CMK (cell line): ENCODE measurements at regions not wholly inside any gene's neighbourhood (a gene's known extent, or its start where the extent isn't known, plus 50 kb on each side); places are given as distances from the start of the nearest gene placed in this dataset.

Experiments
- DNase-seq: peaks from one replicate; pipeline ENCODE4 v3.0.0-alpha.2; 2010; ENCODE audit warnings: low read depth

DNA sequence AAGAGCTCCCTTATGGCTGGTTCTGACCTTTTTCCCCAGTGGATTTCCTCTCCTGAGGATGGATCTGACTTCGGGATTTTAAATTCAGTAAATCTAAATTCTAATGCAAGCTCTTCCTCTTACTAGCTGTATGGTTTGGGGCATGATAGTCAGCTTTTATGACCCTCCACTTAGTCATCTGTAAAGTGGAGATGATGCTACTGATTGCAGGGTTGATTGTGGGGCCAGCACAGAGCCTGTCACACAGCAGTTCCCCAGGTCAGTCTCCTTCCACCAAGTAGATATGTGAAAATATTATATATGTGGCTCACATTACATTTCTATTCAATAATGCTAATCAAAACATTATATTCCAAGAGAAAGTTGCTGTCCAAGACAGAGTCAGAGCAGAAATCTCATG, 141.3 kb upstream of the UBE2E1 start:
- no peak for DNase-seq

DNA sequence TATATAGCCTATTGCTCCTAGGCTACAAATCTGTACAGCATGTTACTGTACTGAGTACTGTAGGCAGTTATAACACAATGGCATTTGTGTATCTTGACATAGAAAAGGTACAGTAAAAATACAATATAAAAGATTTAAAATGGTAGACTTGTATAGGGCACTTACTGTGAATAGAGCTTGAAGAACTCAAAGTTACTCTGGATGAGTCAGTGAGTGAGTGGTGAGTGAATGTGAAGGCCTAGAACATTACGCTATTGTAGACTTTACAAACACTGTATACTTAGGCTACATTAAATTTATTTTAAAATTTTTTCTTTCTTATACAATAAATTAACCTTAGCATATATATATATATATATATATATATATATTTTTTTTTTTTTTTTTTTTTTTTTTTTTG, 140.0 kb upstream of the UBE2E1 start:
- DNase-seq = no peak

DNA sequence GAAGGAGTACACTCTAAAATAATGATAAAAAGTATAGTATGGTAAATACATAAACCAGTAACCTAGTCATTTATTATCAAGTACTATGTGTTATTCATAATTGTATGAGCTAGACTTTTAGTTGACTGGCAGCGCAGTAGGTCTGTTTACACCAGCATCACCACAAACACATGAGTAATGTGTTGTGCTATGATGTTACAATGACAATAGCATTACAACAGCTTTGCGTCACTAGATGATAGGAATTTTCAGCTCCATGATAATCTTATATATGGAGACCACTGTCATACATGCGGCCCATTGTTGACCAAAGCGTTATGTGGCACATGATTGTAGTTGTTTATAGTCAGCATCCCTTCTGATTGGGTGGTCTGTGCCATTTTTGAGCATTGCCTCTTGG, 138.9 kb upstream of the UBE2E1 start:
- no peak for DNase-seq

DNA sequence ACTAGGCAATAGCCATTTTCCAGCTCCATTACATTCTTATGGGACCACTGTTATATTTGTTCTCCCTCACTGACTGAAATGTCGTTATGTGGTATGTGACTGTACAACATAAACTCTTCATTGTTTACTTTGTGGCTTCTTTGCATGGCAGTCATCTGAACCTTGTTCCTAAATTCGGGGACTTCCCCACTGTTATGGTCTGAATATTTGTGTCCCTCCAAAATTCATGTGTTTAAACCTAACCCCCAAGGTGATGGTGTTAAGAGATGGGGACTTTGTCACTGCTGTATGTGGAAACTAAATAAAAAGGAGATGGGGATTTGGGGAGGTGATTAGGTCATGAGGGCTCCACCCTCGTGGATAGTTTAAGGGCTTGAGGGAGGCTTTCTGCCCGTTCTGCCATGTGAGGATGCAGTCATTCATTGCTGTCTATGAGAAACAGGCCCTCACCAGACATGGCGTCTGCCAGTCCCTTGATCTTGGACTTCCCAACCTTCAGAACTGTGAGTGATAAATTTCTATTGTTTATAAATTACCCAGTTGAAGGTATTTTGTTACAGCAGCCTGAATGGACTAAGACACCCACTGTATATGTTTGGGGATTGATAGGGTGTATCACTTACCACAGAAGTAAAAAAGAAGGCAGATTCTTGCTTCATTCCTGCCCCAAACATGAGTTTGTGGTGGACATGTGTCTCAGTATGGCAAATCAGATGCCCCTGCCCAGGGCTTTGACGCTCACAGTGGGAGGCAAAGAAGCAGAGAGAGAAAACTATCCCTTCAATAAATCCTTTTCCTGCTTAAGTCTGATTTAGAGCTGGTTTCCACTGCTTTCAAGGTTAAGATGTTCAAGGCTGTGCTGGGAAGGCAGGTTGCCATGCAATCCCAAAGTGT, 138.0 kb upstream of the UBE2E1 start:
- DNase-seq = no peak

DNA sequence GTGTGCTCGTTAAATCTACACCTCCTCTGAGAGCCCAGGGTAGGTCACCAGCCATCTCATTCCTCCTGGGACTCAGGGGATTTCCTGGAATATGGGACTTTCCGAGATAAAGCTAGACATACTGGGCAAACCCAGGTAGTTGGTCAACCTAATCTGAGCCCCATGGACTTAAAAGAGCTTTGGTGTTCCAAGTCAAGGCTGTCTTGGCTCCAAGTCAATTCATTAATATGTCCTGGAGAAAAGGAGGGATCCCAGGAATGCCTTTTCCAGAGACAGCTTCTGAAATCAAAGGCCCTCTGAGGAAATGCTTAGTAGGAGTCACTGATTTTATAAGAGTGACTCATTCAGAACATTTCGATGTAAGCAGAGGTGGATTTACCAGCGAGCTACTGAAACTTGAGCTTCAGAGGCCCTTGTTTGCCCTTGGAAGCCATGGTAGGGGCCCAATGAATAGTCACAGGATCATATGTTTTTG, 137.3 kb upstream of the UBE2E1 start:
- no peak for DNase-seq

DNA sequence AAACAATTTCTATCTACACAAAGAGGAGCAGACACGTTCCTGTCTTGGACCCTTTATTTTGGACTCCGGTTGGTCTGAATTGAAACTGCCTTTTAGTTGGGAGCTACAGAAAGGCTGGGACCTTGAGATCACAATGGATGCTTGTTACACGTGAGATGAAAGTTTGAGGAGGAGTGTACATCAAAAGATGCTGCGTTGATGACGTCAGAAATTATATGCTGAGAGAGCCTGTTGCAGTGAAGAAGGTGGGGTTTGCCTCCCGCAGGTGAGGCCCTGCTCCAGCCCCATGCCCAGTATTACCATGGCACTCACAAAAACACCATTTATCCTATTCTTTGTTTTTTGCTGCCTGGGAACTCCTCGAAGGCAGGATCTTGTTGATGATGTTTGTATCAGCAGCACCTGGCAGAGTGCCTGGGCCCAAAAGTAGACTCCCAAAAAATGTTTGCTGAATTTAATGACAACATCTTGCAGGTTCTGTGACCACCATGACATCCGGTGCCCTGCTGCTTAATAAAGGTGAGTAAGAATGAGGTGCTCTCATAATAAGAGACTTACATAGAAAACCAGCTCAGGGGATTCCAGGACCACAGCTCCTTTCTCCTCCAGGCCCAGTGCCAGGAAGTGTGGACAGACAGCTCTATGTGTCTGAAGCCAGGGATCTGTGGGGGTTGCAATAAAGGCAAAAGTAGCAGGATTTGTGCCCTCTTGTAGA, 136.1 kb upstream of the UBE2E1 start:
- no peak for DNase-seq

DNA sequence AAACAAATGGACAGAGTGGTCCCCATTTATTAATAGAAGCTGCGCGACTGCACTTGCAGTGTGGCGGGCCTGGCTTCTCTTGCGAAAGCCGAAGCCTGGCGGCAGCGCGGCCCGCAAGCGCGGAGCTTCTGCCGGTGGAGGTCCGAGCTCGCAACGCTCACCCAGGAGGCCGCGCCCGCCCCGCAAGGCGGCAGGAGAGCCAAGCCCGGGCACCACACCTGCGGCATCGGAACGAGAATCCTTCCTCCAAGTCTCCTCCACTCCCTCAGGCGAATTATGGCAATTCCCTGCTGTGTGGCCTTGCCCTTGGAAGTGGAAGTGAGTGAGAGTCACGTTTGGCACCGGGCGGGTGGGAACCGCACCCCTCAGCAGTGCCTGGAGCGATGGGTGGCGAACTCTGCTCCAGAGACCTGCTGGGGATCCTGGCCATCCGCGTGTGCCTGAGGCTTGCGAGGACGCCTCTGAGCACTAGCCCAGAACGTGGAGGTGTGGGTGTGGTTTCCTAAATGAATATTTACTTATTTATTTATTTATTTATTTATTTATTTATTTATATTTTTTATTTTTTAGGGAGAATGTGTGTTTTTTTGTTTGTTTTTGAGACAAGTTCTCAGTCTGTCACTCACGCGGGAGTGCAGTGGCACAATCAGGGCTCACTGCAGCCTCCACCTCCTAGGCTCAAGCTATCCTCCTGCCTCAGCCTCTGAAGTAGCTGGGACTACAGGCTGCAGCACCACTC, 133.7 kb upstream of the UBE2E1 start:
- DNase-seq = no peak

DNA sequence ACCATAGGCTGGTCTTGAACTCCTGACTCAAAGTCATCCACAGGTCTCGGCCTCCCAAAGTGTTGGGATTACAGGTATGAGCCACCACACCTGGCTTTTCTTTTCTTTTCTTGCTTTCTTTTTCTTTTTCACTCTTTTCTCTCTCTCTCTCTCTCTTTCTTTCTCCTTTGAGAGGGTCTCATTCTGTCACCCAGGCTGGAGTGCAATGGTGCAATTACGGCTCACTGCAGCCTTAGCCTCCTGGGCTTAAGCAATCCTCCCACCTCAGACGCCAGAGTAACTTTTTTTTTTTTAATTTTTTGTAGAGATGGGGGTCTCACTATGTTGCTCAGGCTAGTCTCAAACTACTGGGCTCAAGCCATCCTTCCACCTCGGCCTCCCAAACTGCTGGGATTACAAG, 133.1 kb upstream of the UBE2E1 start:
- no peak for DNase-seq

DNA sequence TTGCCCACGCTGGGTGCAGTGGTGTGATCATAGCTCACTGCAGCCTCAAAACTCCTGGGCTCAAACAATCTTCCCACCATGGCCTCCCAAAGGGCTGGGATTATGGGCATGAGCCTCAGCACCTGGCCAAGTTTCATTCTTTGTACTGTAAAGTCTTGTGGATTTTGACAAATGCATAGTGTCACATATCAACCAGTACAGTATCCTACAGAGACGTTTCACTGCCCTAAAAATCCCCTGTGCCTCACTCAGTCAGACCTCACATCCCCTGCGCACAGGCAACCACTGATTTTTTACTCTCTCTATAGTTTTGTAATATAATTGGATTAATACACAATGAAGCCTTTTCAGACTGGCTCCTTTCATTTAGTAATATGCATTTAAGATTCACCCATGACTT, 130.7 kb upstream of the UBE2E1 start:
- DNase-seq = no peak

DNA sequence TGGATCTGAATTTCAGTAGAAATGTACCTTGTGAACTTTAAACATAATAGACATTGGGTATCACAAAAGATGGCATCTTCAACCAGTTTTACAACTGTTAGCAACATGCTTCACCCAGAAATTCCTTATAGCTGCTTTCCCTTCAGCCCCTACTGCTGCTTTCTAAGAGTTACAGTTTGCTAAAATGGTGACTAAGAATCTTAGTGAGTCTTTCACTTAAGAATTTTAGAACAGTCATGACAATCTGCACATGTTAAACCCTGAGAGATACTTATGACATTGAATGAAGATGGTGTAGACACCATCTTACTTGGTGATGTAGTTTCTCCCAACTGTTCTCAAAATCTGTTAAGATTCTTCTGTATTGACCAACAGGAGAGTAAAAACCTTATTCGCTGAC, 129.7 kb upstream of the UBE2E1 start:
- no peak for DNase-seq

DNA sequence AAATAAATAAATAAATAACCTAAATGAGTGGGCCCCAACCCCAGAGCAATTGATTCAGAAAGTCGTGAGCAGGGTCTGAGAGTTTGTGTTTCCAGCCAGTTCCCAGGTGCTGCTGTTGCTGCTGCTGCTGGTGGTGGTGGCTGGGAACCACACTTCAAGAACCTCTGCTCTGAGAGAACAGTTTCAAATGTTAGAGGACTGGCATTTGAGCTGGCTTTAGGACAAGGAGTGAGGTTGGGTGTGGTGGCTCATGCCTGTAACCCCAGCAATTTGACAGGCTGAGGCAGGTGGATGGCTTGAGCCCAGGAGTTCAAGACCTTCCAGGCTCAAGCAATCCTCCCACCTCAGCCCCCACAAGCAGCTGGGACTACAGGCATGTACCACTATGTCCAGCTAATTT, 123.1 kb upstream of the UBE2E1 start:
- DNase-seq = no peak

DNA sequence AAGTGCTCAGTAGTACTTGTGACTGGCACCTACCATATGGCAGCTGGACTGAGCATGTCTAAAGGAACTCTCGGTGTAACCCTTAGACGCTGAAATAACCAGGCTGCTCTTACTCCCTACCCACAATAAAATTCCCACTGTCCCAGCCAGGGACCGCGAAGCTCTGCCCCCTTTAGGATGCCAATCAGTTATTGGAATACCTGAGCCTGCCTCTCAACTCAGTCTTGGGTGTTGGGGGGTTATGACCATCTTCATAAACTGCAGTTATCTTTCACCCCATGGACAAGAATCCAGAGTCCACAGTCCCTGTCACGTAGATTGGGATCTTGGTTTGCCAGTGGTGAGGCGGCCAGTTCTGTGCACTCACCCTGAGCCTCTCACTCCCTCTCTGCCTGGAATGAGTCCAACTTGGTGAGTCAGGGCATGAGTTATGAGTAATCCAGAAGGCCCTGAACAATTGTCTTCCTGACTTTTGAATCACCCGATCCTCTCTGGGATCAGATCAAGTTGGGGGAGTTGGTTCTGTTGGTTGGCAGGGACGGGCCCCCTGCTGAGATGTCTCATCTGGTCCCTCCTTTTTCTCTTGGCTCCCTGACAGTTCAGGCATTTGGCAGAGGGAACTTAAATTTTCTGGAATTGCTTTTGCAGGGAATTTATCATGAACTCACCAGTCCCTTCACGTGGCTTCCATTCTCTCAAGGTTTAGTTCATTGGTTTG, 120.1 kb upstream of the UBE2E1 start:
- no peak for DNase-seq

DNA sequence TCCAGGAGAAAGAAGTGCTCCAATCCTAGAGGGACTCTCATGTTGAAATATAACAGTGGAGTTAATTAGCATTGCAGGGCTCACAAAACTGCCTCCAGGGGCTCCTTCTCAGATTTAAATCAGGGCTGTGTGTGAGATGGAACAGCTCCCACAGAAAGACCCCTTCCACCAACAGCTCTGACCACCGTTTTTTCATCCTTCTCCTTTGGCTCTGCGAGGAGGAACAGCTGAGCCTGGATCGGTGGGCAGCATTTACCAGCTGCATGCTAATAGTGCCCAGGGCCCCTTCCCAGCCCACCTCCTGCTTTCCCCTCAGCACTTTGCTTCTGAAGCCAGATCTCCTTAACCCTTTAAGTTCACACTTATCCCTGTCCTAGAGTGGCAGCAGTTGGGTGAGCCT, 119.2 kb upstream of the UBE2E1 start:
- DNase-seq = no peak

DNA sequence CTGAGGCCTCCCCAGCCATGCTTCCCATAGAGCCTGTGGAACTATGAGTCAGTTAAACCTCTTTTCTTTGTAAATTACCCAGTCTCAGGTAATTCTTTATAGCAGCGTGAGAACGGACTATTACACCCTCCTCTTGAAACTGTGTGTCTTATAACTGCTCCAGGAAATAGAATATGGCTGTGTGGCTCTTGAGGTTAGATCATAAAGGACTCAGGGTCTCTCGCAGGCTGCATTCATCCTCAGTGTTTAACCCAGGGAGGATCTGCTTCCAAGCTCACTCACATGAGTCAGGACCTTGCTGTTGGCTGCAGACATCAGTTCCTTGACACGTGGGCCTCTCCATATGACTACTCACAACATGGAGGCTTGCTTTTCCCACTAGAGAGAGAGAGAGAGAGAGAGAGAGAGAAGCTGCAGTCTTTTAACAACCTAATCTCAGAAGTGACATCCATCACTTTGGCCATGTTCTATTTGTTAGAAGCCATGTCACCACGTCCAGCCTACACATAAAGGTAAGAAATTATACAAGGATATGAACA, 114.3 kb upstream of the UBE2E1 start:
- DNase-seq = no peak

DNA sequence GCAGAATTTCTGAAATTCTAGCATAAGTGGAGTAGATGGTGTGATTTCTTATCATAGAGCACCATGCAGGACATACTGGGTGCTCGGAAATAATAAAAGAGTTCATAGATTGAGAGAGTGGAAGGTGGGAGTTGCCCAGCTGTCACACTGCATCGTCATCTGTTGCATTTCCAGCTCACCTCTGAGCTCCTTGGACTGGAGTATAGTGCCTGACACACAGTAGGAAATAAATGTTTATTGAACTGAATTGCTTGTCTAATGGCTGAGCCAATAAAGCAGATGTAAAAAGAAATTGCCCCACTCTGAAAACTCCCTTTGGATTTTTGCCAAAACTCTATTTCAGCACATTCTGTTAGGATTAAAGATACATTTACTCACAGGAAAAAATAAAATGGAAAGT, 108.9 kb upstream of the UBE2E1 start:
- no peak for DNase-seq

DNA sequence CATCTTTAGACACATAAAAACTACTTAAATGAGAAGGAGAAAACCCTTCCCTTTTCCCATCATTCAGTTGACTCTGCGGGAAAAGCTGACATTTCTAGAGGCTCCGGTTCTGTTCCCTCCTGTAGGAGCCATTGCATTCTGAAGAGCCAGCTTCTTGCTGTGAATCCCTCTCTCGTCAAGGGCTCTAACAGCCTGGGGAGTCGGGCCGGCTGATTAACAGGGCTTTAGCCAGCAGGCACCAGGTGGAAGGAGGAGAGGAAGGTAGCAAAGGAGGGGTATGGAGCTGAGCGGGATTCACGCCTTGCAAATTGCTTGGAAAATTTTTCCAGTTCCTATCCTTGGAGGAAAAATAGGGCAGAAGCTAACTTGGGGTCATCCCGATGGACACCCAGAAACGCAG, 108.3 kb upstream of the UBE2E1 start:
- DNase-seq = no peak

DNA sequence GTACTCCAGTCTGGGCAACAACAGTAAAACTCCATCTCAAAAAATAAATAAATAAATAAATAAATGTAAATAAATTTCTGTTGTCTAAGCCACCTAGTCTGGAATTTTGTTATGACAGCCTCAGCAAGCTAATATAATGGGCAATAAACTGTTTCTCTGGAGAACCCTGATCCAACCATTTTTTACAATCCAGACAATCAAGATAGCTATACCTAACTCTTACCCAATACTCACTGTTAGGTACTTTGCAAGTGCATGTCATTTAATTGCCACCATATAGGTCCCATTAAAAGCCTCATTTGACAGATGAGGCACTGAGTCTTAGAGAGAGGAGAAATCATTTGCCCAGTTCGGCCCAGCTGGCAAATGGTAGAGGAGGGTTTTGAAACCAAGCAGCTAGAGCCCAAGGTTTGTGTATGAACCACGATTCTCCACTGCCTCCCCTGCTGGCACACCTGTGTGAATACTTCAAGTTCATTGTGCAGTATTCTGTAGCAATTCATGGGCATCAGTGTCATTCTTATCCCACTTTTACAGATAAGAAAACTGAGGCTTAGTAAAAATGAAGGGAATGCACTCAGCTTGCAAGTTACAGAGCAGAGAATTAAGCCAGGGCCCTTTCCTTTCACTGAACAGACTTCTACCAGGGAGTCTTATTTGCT, 107.0 kb upstream of the UBE2E1 start:
- no peak for DNase-seq

DNA sequence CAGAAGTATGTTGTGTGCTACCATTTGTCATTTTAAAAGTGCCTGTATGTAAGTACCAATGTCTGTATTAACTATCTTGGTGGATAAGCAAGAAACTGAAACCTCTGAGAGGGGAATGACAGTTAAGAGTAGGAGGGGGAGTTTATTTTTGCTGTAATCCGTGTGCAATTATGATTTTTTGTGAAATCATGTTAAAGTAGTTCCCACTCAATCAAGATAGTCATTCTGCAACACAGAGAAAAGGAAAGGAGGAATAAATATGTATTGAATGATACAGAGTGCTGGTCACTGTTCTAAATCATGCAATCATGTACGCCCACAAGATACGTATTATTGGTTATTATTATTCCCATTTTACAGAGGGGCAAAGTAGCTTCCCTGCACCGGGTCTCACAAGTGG, 105.1 kb upstream of the UBE2E1 start:
- no peak for DNase-seq

DNA sequence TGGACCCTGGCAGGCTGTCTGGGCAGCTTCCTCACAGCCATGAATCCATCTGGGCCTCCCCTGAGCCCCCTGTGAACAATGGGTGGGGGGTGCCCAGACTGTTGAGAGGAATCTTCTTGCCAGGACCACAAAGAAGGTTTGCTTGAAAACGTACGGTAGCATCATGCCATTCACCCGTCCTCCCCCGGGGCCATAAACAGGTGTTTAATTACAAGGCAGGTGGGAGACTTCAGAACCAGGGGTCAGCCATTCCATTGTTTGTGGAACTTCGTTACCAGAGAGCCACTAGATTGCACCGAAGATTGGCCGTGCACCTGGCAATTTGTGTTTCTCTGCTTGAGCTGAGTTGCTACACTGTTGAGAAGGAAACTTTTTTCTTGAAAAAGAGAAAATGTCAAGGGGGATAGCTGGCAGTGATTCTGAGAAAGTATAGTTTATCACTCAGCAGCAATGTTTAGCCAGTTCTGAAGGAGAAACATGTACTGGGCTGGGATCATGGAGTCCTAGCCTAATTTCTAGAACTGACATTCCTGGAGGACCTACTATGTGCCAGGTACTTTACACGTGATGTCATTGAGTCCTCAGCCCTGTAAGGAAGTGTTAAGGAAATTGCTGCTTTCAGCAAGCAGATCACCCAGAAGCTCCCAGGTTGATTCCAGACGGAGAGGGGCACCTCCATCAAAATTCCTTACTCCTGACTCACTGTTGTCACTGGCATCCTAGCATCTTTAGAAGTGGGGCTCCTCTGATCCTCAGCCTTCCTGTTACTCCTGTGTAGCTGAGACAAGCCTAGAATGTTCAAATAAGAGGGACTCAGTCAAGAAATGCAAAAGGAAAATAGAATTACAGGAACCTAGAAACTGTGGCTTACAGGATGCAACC, 103.8 kb upstream of the UBE2E1 start:
- no peak for DNase-seq

DNA sequence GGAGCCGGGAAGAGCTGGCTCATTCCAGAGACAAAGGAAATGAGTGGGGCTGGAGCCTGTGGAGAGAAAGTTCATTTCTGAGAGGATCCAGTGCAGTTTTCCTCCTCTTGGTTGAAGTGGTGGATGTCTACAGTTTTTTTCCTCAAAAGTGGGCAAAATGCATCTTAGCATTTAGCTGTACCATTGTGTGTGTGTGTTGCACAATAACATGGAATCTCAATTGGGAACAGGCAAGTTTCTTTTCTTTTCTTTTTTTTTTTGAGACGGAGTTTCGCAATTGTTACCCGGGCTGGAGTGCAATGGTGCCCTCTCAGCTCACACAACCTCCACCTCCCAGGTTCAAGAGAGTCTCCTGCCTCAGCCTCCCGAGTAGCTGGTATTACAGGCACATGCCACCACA, 101.5 kb upstream of the UBE2E1 start:
- DNase-seq = no peak
